ENCODE measurements at regions not wholly inside any gene's neighbourhood (a gene's known extent, or its start where the extent isn't known, plus 50 kb on each side); places are given as distances from the start of the nearest gene placed in this dataset.

DNA sequence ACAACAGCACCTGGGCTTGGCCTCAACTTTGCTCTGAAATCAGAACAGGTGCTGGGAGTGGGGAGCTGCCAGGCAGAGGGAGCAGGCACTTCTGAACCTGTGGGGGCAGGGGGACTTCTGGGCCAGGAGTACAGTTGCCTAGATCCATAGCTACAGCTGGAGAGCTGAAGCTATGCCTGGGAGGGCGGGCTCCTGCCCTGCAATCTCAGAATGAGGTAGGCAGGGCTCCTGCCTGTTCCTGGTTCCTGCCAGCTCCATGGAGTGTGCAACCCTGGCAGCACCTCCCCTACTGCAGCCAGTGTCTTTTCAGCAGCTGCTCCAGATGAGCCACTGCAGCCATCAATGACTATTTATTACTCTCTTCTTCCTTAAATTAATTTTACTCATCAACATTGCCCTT, 62.1 kb upstream of the NAV3 start:
- Histone ChIP-seq H3K36me3 (ENCODE audit: insufficient read depth, low read length) (no peaks in the 10 kb centered on the region), H3K4me1 (ENCODE audit: insufficient read depth, low read length, poor library complexity, severe bottlenecking) (no peaks in the 10 kb centered on the region), H4K20me1 (ENCODE audit: insufficient read depth, low read length, poor library complexity, severe bottlenecking) (no peaks in the 10 kb centered on the region), H3K79me2 (ENCODE audit: insufficient read depth, low read length) (no peaks in the 10 kb centered on the region), H3K4me3 (ENCODE audit: low read length, poor library complexity, severe bottlenecking) (no peak overlapping the region), H3K27me3 (ENCODE audit: insufficient read depth, low read length, poor library complexity, severe bottlenecking) (no peaks in the 10 kb centered on the region), H2AFZ (ENCODE audit: low read length) (no peak overlapping the region), H3K9me3 (ENCODE audit: insufficient read depth, low read depth, low read length) (peaks cover 10% of the 10 kb centered on the region; the same call in 1 of the 2 replicates), H3K4me2 (ENCODE audit: low read depth, low read length, poor library complexity, severe bottlenecking) (no peak overlapping the region), H3F3A (ENCODE audit: low read depth) (no peaks in the 10 kb centered on the region), H3K9me2 (replicated peaks; ENCODE audit: low read depth, low read length) (no peaks in the 10 kb centered on the region), H3K9ac (ENCODE audit: low read depth, low read length, poor library complexity, severe bottlenecking) (no peak overlapping the region)
- TF ChIP-seq EZH2phosphoT487 (IDR thresholded peaks at IDR 0.05; ENCODE audit: borderline replicate concordance): no peak
- TF ChIP-seq CTCF (conservative IDR thresholded peaks at IDR 0.05; ENCODE audit: low read length): no peak

DNA sequence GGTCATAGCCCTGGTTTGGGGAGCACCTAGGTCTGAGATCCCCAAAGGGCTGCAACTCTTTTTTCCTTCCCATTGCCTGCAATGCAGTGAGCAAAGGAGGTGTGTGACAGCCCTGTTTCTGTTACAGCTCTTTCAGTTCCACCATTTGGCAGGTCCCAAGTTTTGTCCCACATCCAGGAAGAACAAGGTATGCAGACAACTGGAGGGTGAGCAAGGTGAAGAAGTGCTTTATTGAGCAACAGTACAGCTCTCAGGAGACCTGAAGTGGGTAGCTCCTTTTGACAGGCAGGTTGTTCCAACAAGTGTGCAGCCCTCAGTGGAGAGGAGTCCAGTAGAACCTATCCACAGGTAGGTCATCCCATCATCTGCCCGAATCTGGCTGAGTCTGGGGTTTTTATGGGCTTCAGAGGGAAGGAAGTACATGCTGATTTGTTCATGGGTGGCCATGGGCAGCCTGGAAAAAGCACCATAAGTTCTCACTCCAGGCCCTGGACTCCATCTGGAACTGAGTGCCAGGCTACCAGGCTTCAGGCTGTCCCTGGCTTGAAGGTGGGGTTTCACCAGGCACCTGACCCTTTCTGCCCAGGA, 62.8 kb upstream of the NAV3 start:
- Histone ChIP-seq H3K27me3 (ENCODE audit: insufficient read depth, low read length, poor library complexity, severe bottlenecking) (no peaks in the 10 kb centered on the region), H4K20me1 (ENCODE audit: insufficient read depth, low read length, poor library complexity, severe bottlenecking) (no peaks in the 10 kb centered on the region), H3K9ac (ENCODE audit: low read depth, low read length, poor library complexity, severe bottlenecking) (no peak overlapping the region), H2AFZ (ENCODE audit: low read length) (no peak overlapping the region), H3K4me1 (ENCODE audit: insufficient read depth, low read length, poor library complexity, severe bottlenecking) (no peaks in the 10 kb centered on the region), H3K4me3 (ENCODE audit: low read length, poor library complexity, severe bottlenecking) (no peak overlapping the region), H3F3A (ENCODE audit: low read depth) (no peaks in the 10 kb centered on the region), H3K36me3 (ENCODE audit: insufficient read depth, low read length) (no peaks in the 10 kb centered on the region), H3K9me2 (replicated peaks; ENCODE audit: low read depth, low read length) (no peaks in the 10 kb centered on the region), H3K4me2 (ENCODE audit: low read depth, low read length, poor library complexity, severe bottlenecking) (no peak overlapping the region), H3K79me2 (ENCODE audit: insufficient read depth, low read length) (no peaks in the 10 kb centered on the region), H3K9me3 (ENCODE audit: insufficient read depth, low read depth, low read length) (peaks cover 10% of the 10 kb centered on the region; the same call in 1 of the 2 replicates)
- TF ChIP-seq EZH2phosphoT487 (IDR thresholded peaks at IDR 0.05; ENCODE audit: borderline replicate concordance) (no peak), CTCF (conservative IDR thresholded peaks at IDR 0.05; ENCODE audit: low read length) (no peak)

GRCh38 chr12:77767335-77767734, 63.4 kb upstream of the NAV3 start:
- H3K9ac ChIP-seq (ENCODE audit: low read depth, low read length, poor library complexity, severe bottlenecking): no peak overlapping the region
- H3K9me2 ChIP-seq (replicated peaks; ENCODE audit: low read depth, low read length): no peaks in the 10 kb centered on the region
- H3K4me2 ChIP-seq (ENCODE audit: low read depth, low read length, poor library complexity, severe bottlenecking): no peak overlapping the region
- H3K36me3 ChIP-seq (ENCODE audit: insufficient read depth, low read length): no peaks in the 10 kb centered on the region
- H3F3A ChIP-seq (ENCODE audit: low read depth): no peaks in the 10 kb centered on the region
- no peak for TF ChIP-seq EZH2phosphoT487 (IDR thresholded peaks at IDR 0.05; ENCODE audit: borderline replicate concordance)
- no peak for TF ChIP-seq CTCF (conservative IDR thresholded peaks at IDR 0.05; ENCODE audit: low read length)
- no peaks in the 10 kb centered on the region for H4K20me1 ChIP-seq (ENCODE audit: insufficient read depth, low read length, poor library complexity, severe bottlenecking)
- no peak overlapping the region for H3K4me3 ChIP-seq (ENCODE audit: low read length, poor library complexity, severe bottlenecking)
- no peaks in the 10 kb centered on the region for H3K4me1 ChIP-seq (ENCODE audit: insufficient read depth, low read length, poor library complexity, severe bottlenecking)
- H2AFZ ChIP-seq (ENCODE audit: low read length): no peak overlapping the region
- H3K9me3 ChIP-seq (ENCODE audit: insufficient read depth, low read depth, low read length): peaks cover 10% of the 10 kb centered on the region; the same call in 1 of the 2 replicates
- no peaks in the 10 kb centered on the region for H3K27me3 ChIP-seq (ENCODE audit: insufficient read depth, low read length, poor library complexity, severe bottlenecking)
- H3K79me2 ChIP-seq (ENCODE audit: insufficient read depth, low read length): no peaks in the 10 kb centered on the region

Measured in Loucy (cell line).